ENCODE measurements at regions not wholly inside any gene's neighbourhood (a gene's known extent, or its start where the extent isn't known, plus 50 kb on each side); places are given as distances from the start of the nearest gene placed in this dataset.

GRCh38 chr2:163200741-163201140, 362.2 kb upstream of the KCNH7 start:
- DNase-seq (ENCODE audit: low read depth): no peak
- H3K4me3 ChIP-seq (ENCODE audit: low read depth, low read length): no peak overlapping the region
- no peak for TF ChIP-seq CTCF (IDR thresholded peaks at IDR 0.05; ENCODE audit: insufficient read depth, low read depth, low read length)

DNA sequence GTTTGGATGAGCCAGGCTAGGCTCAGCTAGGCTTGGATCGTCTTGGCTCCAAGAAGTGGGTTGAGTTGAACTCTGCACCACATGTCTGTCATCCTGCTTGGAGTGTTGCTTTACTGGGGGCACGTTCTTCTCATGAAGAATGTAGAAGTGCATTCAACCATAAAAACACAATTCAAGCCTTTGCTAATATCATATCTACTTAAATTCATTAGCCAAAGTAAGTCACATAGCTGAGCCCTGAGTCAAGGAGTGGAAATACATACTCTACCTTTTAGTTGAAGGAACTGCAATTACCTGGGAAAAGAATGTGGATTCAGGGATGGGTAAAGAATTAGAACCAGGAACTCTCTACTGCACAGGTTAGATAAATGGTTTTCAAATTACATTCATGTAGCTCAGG, 360.4 kb upstream of the KCNH7 start:
- DNase-seq (ENCODE audit: low read depth): no peak
- H3K4me3 ChIP-seq (ENCODE audit: low read depth, low read length): no peak overlapping the region
- no peak for TF ChIP-seq CTCF (IDR thresholded peaks at IDR 0.05; ENCODE audit: insufficient read depth, low read depth, low read length)

DNA sequence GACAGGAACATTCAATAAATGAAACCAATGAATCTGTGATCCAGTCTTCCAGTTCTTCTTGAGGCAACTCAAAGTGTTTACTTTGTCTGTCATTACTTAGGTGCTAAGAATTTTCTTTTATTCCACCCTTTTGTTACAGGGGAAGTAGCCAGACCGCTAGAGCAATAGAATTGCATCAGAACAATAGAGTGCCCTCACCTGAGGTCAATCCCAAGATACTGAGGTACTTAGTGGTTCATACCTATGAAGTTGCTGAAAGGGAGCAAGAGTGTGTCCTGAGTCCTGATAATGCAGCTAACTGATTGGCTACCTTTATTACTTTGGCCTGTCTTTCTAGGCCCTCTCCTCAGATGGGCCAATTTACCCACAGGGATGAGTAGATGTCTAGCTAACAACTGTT, 359.4 kb upstream of the KCNH7 start:
- DNase-seq (ENCODE audit: low read depth): no peak
- TF ChIP-seq CTCF (IDR thresholded peaks at IDR 0.05; ENCODE audit: insufficient read depth, low read depth, low read length): no peak

DNA sequence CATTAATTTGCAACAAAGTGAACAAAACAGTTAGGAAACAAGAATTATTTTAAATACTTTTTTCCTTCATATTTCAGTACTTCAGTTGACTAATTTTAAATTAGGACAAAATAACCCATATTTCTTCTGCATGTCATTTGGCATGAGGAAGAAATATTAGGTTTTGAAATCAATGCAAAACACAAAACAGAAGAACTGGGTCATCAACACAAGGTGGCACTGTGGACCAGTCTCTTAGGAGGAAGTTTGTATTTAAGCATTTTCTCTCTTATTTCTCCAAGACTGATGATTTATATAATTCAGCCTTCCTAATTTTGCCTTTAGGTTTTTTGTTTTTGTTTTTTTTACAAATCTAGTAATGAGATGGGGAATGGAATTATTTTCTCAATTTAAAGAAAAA, 352.8 kb upstream of the KCNH7 start:
- peak; percentile 61 for DNase-seq (ENCODE audit: low read depth)
- TF ChIP-seq CTCF (IDR thresholded peaks at IDR 0.05; ENCODE audit: insufficient read depth, low read depth, low read length): peak; percentile 67
- no peak overlapping the region for H3K4me3 ChIP-seq (ENCODE audit: low read depth, low read length)

More for the DNA sequence above, 359.4 kb upstream of the KCNH7 start:
- H3K4me3 ChIP-seq (ENCODE audit: low read depth, low read length): no peak overlapping the region

DNA sequence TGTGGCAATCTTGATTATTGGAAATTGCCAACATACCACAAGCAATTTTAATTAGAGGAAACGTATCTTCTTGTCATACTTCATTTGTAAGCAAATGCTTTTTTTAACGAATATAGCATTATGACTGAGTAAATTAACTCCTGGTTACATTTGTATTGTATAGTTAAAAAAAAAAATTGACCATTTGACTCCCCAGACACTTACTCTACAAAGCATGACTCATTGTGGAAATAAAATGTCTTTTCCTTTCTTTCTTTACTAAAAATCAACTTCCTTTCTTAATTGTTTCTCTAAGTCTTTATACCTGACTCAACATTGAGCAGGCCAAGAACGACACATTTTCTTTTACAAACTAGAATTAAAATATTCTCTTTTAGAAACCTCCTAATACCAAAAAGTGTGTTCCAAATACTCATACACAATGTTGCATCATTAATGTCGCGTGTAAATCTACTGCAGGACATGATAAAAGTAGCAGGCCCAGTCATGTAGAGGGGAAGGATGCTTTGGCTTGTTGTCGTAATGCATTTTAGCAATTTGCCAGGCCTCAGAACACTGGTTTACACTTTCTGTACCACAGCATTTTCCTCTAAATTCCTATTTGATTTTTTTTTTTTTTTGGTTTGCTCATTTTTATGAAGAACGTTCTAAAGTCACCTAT, 349.6 kb upstream of the KCNH7 start:
- no peak for TF ChIP-seq CTCF (IDR thresholded peaks at IDR 0.05; ENCODE audit: insufficient read depth, low read depth, low read length)
- DNase-seq (ENCODE audit: low read depth): no peak
- H3K4me3 ChIP-seq (ENCODE audit: low read depth, low read length): no peak overlapping the region

DNA sequence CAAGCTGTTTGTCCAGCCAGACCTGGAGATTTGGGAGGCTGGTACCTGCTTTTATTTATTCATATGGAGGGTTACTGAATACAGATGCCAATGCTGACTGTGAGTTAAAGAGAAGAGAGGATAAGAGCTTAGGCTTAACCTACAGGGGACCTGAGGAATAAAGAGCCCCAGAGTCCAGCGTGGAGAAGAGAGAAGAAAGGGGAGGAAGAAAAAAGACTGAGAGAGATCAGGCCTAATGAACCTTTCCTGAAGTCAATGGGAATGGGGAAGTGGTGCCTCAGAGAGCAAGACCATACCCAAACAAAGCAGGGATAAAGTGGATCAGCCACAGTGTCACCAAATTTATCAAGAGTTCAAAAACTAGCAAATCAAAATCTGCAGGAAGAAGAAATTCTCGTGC, 348.6 kb upstream of the KCNH7 start:
- H3K4me3 ChIP-seq (ENCODE audit: low read depth, low read length): no peak overlapping the region
- TF ChIP-seq CTCF (IDR thresholded peaks at IDR 0.05; ENCODE audit: insufficient read depth, low read depth, low read length): no peak
- DNase-seq (ENCODE audit: low read depth): no peak

DNA sequence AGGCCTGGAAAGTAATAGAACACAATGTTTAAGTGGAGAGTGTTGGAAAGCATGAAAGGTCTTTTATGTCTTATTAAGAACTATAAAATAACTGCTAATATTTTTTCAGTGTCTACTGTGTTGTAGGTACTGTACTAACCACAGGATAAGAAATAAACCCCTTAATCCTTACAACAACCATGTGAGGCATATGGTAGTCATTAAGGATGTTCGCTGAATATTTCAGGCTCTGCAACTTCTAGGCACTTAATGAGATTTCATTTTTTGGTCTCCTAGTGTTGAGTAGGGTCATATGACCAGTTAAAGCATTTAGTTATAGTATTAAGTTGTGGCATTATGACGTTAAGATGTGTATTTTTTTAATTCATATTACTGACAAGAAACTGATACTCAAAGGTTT, 346.6 kb upstream of the KCNH7 start:
- no peak overlapping the region for H3K4me3 ChIP-seq (ENCODE audit: low read depth, low read length)
- TF ChIP-seq CTCF (IDR thresholded peaks at IDR 0.05; ENCODE audit: insufficient read depth, low read depth, low read length): no peak
- DNase-seq (ENCODE audit: low read depth): peak; percentile 13
